ENCODE measurements at regions not wholly inside any gene's neighbourhood (a gene's known extent, or its start where the extent isn't known, plus 50 kb on each side); places are given as distances from the start of the nearest gene placed in this dataset.

GRCh38 chr1:8241417-8242014 is 76.4 kb upstream of the SLC45A1 start:
- TF ChIP-seq, protein P1, sequence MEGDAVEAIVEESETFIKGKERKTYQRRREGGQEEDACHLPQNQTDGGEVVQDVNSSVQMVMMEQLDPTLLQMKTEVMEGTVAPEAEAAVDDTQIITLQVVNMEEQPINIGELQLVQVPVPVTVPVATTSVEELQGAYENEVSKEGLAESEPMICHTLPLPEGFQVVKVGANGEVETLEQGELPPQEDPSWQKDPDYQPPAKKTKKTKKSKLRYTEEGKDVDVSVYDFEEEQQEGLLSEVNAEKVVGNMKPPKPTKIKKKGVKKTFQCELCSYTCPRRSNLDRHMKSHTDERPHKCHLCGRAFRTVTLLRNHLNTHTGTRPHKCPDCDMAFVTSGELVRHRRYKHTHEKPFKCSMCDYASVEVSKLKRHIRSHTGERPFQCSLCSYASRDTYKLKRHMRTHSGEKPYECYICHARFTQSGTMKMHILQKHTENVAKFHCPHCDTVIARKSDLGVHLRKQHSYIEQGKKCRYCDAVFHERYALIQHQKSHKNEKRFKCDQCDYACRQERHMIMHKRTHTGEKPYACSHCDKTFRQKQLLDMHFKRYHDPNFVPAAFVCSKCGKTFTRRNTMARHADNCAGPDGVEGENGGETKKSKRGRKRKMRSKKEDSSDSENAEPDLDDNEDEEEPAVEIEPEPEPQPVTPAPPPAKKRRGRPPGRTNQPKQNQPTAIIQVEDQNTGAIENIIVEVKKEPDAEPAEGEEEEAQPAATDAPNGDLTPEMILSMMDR (conservative IDR thresholded peaks at IDR 0.05; ENCODE audit: low read length), result no peak
- no peak overlapping the region for H3K4me3 ChIP-seq (ENCODE audit: low read length)
- DNase-seq (ENCODE audit: low read depth), result no peak

GRCh38 chr1:8239306-8240023 is 78.4 kb upstream of the SLC45A1 start:
- TF ChIP-seq, protein P1 (conservative IDR thresholded peaks at IDR 0.05; ENCODE audit: low read length), result no peak
- no peak for DNase-seq (ENCODE audit: low read depth)
- H3K4me3 ChIP-seq (ENCODE audit: low read length), result no peak overlapping the region

DNA sequence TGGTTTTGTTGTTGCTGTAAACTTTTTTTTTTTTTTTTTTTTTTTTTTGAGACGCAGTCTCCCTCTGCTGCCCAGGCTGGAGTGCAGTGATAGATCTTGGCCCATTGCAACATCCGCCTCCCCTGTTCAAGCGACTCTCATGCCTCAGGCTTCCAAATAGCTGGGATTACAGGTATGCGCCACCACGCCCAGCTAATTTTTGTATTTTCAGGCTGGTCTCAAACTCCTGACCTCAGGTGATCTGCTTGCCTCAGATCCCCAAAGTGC is 78.9 kb upstream of the SLC45A1 start:
- TF ChIP-seq, protein P1 (conservative IDR thresholded peaks at IDR 0.05; ENCODE audit: low read length), result peak; percentile 59
- DNase-seq (ENCODE audit: low read depth), result peak; percentile 71

GRCh38 chr1:8238141-8239038 is 79.5 kb upstream of the SLC45A1 start:
- peak overlapping the region; percentile 0; the same call in 1 of the 2 replicates for H3K4me3 ChIP-seq (ENCODE audit: low read length)

More for the DNA sequence above, 78.9 kb upstream of the SLC45A1 start:
- H3K4me3 ChIP-seq (ENCODE audit: low read length), result no peak overlapping the region

DNA sequence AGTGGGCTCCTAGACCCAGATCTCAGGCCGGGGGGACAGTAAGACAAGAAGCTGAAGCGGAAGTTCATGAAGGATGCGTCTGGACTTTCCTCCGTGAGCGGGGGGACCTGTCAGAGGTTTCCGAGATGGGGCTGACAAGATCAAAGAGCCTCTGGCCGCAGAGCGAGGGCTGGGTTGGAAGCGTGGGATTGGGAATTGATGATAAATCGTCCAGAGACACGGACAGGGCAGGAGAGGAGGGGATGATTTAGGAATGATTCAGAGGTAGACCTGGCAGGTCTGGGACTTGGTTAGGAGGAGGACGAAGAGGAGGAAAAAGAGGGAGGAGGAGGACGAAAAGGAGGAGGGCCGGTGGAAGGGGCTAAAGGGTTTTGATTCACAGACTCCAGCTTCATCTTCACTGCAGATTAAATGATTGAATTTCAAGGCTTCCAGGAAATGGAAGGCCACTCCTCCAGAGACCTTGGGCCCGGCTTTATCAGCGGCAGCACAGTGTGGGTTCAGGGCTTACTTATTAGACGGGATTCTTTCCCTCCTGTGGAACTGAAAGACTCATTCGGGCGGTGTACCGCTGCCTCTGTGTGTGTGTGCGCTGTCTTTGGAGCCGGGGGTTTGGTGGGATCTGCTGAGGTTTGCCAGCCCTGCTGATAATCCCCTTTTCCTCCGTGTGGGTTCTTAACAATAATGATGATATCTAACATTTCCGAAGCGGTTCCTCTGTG is 85.7 kb upstream of the SLC45A1 start:
- no peak overlapping the region for H3K4me3 ChIP-seq (ENCODE audit: low read length)
- TF ChIP-seq, protein P1 (conservative IDR thresholded peaks at IDR 0.05; ENCODE audit: low read length), result no peak
- DNase-seq (ENCODE audit: low read depth), result no peak

More at GRCh38 chr1:8238141-8239038, 79.5 kb upstream of the SLC45A1 start:
- TF ChIP-seq, protein P1 (conservative IDR thresholded peaks at IDR 0.05; ENCODE audit: low read length), result no peak
- peak; percentile 95 for DNase-seq (ENCODE audit: low read depth)

DNA sequence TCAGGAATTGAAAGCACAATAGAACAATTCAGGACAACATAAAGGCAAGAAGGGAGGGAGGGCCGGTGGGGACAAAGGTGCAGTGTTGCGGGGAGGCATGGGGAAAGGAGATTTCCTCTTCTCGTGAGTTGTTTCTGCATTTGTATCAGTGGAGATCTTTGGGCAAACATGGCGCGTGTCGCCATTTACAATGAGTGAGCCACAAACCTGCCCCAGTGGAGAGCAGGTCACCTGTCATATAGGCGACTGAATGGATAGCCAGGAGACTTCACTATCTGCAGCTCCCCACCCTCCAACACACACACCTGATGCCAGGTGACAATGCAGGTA is 87.7 kb upstream of the SLC45A1 start:
- no peak overlapping the region for H3K4me3 ChIP-seq (ENCODE audit: low read length)
- DNase-seq (ENCODE audit: low read depth), result no peak
- TF ChIP-seq, protein P1 (conservative IDR thresholded peaks at IDR 0.05; ENCODE audit: low read length), result no peak

Data from AG10803 (cell line).